ENCODE measurements at regions not wholly inside any gene's neighbourhood (a gene's known extent, or its start where the extent isn't known, plus 50 kb on each side); places are given as distances from the start of the nearest gene placed in this dataset.

DNA sequence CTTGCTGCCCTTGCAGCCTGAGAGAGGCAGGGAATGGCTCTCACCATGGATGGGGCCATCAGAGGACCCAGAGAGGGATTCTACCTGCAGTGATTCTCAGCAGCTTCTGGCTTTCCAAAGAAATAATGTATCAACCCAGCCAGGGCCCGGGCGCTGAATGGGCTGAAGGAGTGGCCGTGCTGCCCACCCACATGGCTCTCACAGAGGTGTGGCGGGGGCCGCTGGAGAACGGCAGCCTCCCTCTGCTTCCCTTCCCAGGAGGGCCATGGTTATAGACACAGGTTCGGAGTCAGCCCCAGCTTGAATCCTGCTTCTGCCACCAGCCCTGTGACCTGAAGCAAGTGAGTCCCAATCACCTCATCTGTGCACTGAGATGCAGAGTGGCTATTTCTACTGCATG lies 82.7 kb downstream of the THAP12 start:
- no peak for ATAC-seq

DNA sequence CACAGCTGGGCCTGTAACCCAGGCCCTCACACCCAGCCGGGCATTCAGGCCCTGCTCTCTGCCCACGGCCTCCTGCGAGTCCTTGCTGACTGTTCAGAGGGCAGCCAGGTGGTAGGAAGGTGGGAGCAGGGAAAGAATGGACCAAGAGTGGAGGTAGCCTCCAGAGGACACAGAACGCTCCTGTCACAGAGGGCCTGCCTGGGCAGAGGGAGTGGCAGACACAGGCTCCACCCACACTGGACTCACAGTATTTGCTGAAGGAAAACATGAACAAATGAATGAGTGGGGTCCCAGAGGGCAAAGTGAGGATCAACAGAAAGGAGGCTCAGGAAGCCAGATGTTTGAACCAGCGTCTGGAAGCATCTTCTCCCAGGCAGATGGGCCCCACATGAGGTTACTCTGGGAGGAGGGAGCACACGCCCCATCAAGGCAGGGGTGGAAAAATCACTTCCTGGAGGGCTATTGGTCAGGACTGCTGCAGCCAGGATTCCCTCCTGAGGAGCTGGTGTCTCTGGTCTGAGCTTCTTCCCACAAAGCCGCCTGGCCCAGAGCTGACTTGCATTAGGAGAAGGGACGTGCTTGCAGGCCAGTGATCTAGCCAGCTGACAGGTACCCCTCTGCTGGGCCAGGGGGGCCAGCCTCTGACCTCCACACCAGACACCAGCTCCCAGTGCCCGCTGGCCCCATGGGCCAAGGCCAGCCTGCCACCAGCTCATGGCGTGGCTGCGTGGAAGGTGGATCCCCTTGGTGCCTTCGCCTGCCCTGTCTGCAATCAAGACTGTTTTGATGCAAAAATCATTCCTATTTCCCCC lies 84.0 kb downstream of the THAP12 start:
- ATAC-seq: no peak

DNA sequence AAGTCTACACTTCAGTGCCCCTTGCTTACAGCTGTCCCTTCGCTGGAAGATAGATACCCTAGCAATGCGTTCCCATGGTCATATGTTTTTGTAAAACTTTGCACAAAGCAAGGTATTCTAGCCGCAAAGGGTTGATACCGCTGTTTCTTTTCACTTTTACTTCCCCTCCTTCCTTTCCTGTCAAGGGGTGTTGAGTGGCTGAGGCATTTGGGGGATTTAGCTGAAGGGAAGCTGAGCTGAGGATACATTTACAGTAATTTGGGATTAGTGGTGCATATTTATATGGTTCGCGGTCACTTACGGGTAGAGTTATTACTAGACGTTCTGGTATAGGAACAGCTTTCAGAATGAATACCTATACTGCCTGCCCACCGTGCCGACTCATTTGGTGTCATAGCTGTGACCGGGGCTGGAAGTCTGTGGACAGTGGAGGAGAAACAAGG lies 86.9 kb upstream of the WNT11 start:
- peak; percentile 47 to 72 for ATAC-seq

DNA sequence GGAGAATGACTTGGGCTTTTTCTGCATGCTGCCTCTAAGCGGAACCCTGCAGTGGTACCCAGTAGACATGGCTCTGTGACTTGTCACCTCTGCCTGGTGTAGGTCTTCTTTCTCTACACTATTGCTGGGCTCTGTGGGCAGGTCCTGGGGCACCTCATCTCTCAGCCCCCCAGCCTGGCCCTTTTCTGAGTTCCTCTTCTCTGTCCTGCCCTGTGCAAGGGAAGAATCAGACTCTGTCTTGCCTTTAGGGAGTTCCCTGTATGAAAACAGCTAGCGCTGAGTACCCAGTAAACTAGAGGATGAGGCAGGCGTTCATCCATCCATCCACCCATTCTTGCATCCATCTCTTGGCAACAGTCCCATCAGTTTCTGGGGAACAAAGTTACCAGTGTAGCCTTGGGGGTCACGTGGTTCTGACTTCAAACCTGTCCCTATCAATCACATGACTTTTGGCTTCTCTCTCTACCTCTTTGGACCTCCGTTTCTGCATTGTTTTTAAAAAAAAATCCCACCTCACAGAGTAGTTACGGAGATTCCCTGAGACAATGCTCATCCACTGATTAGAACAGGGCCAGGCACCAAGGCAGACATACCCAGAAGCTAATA lies 86.4 kb upstream of the WNT11 start:
- ATAC-seq: no peak

DNA sequence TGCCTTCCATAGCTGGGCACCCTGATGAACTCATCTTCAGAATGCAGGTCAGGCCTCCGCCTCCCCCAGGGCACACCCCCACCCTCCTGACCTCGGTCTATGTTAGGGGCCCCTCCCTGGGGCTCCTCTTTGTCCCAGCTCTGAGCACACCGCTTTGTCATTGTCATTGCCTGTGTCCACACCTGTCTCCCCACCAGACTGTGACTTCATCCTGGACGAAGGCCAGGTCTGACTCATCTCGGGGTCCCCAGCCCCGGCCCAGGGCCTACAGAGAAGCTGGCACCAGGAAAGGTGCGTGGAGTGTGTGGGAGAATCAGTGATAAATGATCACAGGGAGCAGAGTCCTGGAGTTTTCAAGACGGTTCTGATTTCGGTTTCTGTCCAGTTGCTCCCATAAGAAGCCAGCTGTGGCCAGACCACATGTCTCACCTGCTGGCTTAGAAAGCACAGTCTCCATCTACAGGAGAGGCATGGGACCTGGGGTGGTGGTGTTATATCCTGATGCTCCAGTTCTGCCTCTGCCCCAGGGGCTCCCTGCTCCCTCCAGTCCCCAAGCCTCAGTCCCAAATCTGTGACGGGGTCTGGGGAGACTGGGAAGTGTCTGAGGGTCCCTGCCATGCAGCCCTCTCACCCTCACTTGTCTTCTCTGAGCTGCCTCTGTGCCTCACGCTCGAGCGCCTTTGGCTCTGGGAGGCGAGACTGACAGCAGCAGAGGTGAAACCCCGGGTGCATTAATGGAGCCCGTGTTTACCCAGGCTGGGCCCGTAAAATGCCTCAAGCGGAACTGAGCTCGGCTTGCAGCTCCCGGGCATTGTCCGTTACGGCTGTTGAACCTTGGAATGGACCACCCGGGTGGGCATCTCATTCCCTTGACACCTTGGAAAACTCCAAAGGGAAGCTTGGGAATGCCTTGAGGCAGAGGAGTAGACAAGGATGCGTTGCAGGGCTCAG lies 85.5 kb upstream of the WNT11 start:
- no peak for ATAC-seq

DNA sequence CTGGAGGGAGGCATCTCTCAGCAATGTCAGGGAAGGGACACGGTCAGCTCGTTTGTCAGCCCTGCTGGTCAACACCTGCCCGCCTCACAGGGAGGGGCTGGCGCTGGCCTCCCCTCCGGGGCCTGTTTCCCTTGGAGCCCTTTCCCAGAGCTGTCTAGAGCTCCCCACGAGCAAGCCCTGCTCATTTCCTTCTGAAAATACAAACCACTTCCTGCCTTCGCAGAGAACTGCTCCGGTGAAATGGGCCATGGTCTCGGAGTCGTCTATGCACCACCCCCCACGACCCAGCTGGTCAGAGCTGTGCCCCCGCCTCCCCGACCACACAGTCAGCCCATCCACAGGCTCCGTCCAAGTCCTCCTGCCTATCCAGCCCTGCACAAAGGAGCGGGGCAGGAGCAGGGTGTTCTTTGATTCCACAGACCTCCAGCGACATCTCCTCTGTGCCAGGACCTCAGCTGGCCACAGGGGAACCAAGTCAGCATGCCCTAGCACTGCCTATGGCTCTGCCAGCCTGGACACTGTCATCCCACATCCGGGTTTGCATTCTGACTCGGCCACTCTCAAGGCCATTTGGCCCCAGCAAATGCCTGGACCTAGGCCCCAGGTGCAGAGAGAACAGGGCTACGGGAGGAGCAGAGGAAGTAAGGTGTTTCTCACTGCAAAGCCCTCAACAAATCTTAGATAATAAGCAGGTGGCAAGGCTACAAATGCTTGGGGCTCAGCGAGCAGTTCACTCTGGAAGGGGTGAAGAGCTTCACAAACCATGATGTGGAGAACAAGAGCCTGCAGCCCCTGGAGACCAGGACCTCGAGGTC lies 82.1 kb upstream of the WNT11 start:
- peak; percentile 67 for ATAC-seq

DNA sequence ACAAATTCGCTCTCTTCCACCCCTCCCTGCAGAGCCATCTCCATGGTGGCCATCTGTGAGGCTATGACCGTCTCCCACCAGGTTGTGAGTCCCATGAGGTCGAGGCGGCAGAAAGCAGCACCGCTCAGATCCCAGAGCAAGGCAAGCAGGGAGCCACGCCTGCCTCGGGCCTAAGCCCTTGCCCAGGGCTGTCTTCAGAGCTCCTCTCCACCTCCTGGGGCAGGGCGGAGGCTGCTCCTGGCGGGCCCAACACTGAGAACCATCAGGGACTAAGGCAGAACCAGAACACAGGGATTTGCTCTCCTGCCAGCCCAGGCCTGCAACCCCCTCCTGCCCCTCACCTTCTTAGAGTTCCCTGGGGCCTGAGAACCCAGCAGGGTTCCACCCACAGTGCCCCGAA lies 80.9 kb upstream of the WNT11 start:
- ATAC-seq: no peak

DNA sequence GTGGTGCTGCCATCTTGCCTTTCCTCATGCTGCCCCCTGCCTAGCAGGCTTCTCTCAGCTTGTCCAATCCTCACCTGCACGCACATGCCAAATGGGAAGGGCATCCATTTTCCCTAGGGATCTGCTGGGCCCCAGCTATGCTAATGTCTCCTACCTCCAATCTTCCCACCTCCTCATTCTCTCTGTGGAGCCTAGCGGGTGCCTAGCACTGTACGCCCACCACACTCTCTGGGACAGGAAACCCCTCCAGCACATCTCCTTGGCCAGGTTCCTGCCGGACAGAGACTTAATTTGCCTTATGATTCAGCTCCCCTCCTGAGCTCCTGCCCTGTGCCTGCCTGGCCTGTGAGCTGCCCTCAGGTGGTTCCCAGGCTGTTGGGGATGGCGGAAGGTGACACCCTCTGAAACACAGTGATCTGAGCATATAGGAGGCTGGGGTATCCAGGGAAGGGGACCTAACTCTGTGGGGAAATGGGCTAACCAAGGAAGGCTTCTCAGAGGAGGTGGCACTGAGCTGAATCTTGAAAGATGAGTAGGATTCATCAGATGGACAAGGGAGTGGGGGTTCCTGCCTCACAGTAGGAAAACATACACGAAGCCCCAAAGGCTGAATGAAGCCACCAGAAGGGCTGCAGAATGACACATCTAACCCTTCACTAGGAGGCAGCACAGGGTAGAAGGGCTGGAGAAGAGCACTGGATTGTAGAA lies 79.2 kb upstream of the WNT11 start:
- no peak for ATAC-seq

DNA sequence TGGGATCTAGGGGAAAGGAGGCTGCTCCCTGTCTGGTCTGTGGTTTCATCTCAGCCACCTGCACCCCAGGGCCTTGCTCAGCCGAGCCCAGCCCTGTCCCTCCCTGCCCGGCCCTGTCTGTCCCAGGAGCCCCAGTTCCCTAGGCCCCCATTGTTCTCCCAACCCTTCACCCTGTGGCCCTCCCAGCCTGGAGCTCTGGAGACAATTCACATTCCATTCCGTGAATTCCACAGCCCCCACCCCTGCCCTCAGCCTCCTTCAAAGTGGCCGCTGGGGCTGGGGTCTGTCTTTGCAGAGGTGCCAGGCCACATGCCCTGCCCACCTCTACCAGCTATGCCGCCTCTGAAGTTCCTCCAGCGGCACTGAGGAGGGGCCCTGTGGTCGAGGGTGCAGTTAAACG lies 77.9 kb upstream of the WNT11 start:
- ATAC-seq: no peak

DNA sequence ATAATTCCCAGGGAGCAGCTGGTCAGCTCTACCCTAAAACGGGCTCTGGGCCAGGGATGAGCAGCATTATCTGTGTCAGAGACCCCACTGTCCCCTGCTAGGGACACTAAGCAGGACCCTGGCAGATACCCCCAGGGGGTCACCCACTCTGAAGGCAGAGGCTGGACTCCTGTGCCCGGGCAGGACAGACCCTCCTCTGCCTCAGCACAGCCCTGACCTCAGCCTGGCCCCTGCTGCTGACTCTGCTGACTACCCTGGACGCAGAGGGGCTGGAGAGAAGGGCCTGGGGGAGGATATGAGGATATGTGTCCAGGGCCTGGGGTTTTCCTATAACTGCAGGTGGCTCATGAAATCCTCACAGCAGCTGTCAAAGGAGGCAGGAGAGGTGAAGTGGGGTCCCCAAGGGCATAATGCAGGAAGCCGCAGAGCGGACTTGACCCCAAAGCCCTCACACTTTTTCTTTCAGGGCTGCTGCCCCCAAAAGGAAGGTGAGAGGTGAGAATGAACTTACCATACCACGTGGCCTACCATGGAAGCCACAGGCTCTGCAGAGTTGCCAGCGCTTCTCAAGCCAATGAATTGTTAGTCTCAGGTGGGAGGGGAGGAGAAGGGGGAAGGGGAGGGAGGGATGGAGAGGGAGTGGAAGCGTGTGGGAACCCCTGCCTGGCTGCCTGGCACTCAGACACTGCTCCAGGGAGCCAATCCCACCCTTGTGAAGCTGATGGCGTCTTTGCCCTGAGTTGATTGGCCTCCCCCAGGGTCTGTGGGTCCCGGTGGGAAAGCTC lies 76.7 kb upstream of the WNT11 start:
- ATAC-seq: no peak

DNA sequence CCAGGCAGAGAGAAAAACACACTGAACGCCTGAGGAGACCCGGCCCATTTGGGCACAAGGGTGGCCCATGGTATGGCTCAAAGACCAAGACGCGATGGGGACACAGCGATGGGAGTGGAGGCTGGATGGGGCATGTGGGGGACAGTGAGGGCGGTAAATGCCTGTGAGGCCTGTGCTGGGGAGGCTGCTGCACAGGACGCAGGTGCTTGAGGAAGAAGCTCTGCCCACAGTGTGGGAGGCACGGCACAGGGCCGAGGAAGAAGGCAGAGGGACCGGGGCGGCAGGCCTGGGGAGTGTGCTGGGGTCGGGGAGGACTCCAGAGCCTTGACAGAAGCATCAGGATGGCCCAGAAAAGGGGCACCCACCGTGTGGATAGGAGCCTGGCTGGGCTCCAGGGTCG lies 75.9 kb upstream of the WNT11 start:
- ATAC-seq: no peak

DNA sequence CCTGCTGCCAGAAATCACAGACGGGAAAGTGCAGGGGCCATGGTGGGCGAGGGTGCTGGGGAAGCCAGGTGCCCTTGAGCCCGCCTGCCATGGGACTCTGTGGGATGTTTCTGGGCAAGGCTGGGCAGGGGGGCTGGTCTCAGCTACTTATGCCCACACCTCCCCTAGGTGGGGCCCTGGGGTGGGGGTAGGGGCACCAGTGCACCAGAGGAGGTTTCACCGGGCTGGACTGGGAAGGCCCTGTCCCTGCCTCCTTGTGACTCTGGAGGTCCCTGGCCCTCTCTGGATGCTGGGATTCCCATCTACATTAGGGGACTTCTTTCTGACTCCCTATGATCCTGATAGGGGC lies 75.2 kb upstream of the WNT11 start:
- ATAC-seq: no peak

DNA sequence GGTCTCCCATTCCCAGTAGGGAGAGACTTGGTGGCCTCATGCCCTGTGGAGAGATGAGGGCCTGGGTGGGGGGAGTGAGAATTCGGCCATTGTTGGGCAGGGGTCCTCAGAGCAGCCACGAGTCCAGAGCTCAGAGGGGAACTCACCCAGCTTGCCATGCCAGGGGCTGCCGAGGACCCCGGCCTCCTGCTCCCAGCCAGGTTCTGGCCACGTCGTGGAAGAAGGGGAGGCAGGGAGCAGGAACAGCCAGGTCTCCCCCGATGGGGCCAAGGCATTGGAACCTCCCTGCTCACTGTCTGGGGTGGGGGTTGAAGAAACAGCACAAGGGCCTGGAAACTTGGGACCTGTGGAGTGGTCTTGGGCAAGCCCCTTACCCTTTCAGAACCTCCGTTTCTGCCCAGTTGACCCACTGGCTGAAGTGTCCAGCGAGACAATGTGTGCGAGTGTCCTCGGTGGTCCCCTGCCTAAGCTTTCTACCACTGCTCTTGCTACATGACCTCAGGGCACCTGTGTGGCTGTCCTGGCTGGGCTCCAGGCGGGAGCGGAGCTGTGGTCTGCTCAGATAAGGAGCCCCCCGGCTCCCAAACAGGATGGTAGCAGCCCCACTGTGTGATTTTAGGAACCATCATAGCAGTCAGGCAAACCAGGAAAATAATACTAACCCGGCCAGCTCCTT lies 74.7 kb upstream of the WNT11 start:
- ATAC-seq: no peak

DNA sequence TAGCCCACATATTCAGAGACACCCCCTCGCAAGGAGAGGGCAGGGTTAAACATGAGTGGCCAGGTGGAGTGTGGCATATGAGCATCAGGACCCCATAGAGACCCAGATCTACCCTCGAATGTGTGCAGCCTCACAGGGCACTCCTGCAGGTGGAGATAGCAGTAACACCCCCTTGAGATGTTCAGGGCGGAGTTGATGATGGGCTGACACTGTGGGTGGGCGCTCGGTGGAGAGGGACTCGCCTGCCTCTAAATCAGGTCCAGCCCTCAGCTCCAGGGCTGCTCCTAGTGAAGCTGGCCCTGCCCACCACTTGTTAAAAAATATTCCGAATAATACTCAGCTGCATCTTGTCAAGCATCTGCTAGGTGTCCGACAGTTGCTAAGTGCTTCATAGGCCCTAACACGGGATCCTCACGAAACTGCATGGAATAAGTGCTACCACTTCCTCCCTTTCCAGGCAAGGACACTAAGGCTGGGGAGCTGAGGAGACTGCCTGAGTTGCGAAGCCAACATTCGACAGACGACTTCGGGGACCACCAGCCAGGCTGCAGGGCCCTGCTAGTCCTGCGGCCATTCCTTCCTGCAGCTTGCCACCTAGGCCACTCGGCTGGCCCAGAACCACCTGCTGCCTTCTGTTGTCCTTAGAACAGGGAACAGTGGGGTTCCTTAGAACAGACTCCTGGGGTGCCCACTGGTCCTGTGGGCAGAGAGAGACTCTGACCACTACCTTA lies 74.0 kb upstream of the WNT11 start:
- ATAC-seq: no peak

DNA sequence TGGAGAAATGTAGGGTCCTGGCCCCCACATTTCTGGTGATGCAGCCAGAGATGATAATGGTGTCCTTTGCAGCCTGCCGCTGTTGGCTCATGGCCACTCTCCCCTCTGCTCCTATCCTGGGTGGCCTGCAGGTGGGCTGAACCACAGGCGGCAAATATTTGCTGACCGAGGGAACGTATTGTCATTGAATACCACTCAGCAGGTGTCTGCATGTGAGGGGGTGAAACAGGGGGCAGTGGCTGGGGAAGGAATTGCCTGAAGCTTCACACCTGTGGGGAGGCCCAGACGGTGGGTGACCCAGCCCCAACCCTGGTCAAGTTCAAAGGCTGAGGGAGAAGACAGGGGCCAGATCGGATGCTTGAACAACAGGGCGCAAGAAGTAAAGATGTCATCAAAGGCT lies 73.3 kb upstream of the WNT11 start:
- ATAC-seq: no peak

DNA sequence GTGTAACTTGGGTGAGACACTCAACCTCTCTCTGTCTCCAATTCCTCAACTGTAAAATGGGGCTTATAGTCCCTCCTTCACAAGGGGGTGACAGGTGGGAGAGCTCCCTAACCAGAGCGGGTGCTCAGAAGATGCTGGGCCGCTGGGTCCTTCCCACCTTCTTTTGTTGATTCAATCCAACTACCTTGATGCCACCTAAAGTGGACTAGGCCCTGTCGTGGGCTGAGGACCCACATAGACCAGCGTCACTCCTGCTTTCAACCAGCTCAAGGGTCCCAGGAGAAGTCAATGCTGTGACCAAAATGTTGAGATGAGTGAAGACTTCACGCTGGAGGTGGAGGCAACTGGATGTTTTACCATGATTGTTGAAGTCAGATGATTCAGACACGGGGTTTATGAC lies 72.7 kb upstream of the WNT11 start:
- no peak for ATAC-seq

DNA sequence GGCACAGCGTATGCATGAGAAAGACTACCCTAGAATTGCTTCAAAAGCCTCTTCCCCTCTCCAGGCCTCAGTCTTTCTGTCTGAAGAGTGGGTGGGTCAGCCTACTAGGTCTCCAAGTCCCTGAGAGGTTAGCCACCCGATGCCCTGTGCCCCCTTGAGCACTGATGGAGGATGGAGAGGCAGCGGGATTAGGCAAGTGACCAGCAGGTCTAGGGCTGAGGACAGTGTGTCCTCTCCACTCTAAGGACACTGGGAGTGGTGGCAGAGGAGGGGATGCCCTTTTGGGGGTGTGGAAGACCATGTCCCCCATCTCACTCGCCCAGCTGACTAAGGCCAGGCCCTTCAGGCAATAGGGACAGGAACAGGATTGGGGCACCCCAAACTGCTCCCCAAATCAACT lies 72.2 kb upstream of the WNT11 start:
- no peak for ATAC-seq

DNA sequence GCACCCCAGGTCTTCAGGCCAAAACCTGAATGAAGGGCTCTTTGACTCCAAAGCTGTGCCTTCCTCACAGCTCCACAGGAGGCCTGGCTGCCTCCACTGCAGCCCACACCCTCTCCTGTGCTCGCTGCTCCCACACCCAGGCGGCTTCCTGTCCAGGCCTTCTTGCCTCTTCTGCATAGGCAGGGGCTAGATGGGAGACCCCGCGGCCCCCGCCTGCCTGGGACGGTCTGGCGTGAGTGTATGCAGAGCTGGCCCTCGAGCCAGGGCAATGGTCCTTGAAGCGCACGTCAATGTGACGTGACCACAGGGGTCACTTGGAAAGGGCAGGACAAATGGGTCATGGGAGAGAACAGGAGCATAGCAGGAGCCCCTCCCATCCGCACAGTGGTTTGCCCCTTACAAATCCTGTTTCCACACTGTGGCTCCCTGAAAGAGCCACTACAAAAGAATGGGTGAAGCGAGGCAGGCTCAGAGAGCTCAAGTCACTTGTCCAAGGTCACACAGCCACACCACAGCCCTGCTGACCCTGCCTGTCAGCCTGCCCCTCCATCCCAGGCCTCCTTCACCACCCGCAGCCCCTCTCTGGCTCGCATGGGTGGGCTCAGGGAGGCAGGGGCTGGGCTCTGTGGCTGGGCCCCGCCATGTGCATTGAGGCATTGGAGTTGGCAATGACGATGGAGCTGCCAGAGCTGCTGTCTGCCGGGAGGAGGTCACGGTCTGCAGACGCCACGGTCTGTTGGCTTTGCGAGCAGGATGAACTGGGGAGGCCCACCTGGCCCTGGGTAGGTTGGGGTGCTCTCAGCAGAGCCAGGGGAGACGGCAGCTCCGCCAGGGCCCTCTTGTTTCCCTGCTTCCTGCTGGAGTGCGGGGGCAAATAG lies 71.2 kb upstream of the WNT11 start:
- no peak for ATAC-seq

DNA sequence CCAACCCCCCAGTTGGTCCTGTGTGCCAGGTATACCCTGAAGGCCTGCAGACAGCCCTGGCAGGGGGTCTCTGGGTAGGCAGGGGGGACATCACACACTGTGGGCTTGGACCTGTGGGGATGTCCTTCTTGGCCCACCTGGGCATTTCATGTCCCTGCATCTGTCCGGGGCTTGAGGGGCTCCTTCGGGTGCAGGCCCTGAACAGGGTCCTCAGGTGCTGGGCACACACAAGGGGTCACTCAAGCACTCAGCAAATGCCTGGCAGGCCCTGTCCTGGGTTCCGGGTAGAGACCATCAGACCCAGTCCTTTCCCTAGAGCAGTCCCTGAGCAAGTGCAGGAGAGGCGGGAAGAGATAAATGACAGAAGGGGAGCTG lies 70.5 kb upstream of the WNT11 start:
- ATAC-seq: no peak

All from activated CD4-positive, CD25-positive, alpha-beta regulatory T cell treated with anti-CD3 and anti-CD28 coated beads, Interleukin-2, amount 50 U/mL, for 24 hours (primary cell).